CD4-positive, alpha-beta memory T cell (primary cell): ENCODE measurements at regions not wholly inside any gene's neighbourhood (a gene's known extent, or its start where the extent isn't known, plus 50 kb on each side); places are given as distances from the start of the nearest gene placed in this dataset.
"Not testable (repeated sequence)": the region's sequence is repeated elsewhere in the genome, so short reads cannot be mapped to it uniquely, and the experiment has no call there.

Experiments
- CTCF ChIA-PET: fragments of 350-600 bp; sonication (Branson Sonifier 250); formaldehyde crosslinking; loops from one replicate; lab custom pipeline; 2021; ENCODE audit warnings: inconsistent platforms; ENCODE audit not compliant: partially characterized antibody; lab: Charles Lee
- POLR2A ChIA-PET: fragments of 350-600 bp; sonication (Branson Sonifier 250); formaldehyde crosslinking; loops from one replicate; lab custom pipeline; 2021; ENCODE audit not compliant: partially characterized antibody; lab: Charles Lee
- DNase-seq, 5 donors: peaks; one replicate each; pipeline versions ENCODE4 v3.0.0 to v3.0.0-alpha.2; 2020 to 2022; ENCODE audit warnings: mixed read lengths in 1 of 5
- H3K27ac ChIP-seq: one replicate; pipeline ENCODE4 v1.7.0; 2013; ENCODE audit warnings: low read depth, low read length
- H3K27me3 ChIP-seq: 2 replicates; pipeline ENCODE4 v1.7.0; 2013; ENCODE audit warnings: mild to moderate bottlenecking, low read length, moderate library complexity; ENCODE audit not compliant: insufficient read depth
- H3K36me3 ChIP-seq: 2 replicates; pipeline ENCODE4 v1.7.0; 2013; ENCODE audit warnings: mild to moderate bottlenecking, low read length, moderate library complexity; ENCODE audit not compliant: insufficient read depth
- H3K4me1 ChIP-seq: 2 replicates; pipeline ENCODE4 v1.7.0; 2013; ENCODE audit warnings: mild to moderate bottlenecking, low read length, moderate library complexity; ENCODE audit not compliant: insufficient read depth
- H3K4me3 ChIP-seq, 2 donors: one replicate each; pipeline ENCODE4 v1.7.0; 2013; ENCODE audit warnings: low read length in 2 of 2, mild to moderate bottlenecking in 1 of 2
- H3K9me3 ChIP-seq, 2 donors: one replicate each; pipeline ENCODE4 v1.7.0; 2013; ENCODE audit warnings: low read length in 2 of 2, control low read depth in 1 of 2; ENCODE audit not compliant: control insufficient read depth in 1 of 2
- H3K27ac Mint-ChIP-seq, 7 donors: one replicate each; pipeline ENCODE4 v1.8.0; 2020 to 2021; ENCODE audit warnings: mixed read lengths in 7 of 7, mild to moderate bottlenecking in 6 of 7, inconsistent platforms in 3 of 7, moderate library complexity in 3 of 7
- H3K27me3 Mint-ChIP-seq, 2 donors: one replicate each; pipeline ENCODE4 v1.8.0; 2020 to 2021; ENCODE audit warnings: mixed read lengths in 2 of 2
- H3K36me3 Mint-ChIP-seq, 2 donors: one replicate each; pipeline ENCODE4 v1.8.0; 2020 to 2021; ENCODE audit warnings: mixed read lengths in 2 of 2, inconsistent platforms in 1 of 2, mild to moderate bottlenecking in 1 of 2
- H3K4me1 Mint-ChIP-seq, 4 donors: one replicate each; pipeline ENCODE4 v1.8.0; 2020 to 2021; ENCODE audit warnings: mixed read lengths in 4 of 4, mild to moderate bottlenecking in 1 of 4
- H3K4me3 Mint-ChIP-seq, 8 donors: one replicate each; pipeline ENCODE4 v1.8.0; 2020 to 2021; ENCODE audit warnings: mixed read lengths in 8 of 8, mild to moderate bottlenecking in 7 of 8, moderate library complexity in 6 of 8, inconsistent platforms in 3 of 8
- H3K9me3 Mint-ChIP-seq, 8 donors: one replicate each; pipeline ENCODE4 v1.8.0; 2020 to 2021; ENCODE audit warnings: mixed read lengths in 8 of 8, mild to moderate bottlenecking in 5 of 8, inconsistent platforms in 3 of 8, moderate library complexity in 1 of 8
- intact Hi-C: fragments of 100-400 bp; cut with micrococcal nuclease; formaldehyde crosslinking; loops from one replicate; pipeline ENCODE4 v1.15.1; 2023

DNA sequence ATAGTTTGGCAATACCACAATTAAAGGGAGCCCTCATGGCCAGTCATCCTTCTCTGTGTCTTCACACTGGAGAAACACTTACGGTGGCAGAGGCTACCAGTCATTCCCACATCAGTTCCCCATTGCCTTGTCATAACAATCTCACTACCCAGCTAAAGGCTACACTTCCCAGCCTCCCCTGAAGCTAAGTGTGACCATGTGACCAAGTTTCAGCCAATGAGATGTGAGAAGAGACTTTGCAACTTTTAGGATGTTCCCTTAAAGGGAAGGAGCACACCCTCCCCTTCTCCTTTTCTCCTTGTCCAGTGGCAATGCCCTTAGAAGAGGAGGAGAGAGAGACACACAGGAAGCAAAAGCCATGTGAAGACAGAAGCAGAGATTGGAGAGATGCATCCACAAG, 89.0 kb upstream of the RAB12 start:
- no peaks in the 10 kb centered on the region for H3K27me3 ChIP-seq
- Mint-ChIP-seq H3K27ac (no peak overlapping the region), H3K4me1 (no peaks in the 10 kb centered on the region), H3K27me3 (peaks cover 9 to 16% of the 10 kb centered on the region in 2 donors), H3K4me3 (peak overlapping the region in 1 of 8 donors; percentile 1), H3K36me3 (no peaks in the 10 kb centered on the region), H3K9me3 (peaks cover 0 to 12% (median 2%) of the 10 kb centered on the region in 8 donors)
- intact Hi-C loops: no loop called here
- H3K27ac ChIP-seq: no peak overlapping the region
- H3K36me3 ChIP-seq: no peaks in the 10 kb centered on the region
- H3K9me3 ChIP-seq: no peaks in the 10 kb centered on the region
- no peaks in the 10 kb centered on the region for H3K4me1 ChIP-seq
- ChIA-PET CTCF (no interaction called here), POLR2A (no interaction called here)
- no peak overlapping the region for H3K4me3 ChIP-seq
- no peak for DNase-seq

DNA sequence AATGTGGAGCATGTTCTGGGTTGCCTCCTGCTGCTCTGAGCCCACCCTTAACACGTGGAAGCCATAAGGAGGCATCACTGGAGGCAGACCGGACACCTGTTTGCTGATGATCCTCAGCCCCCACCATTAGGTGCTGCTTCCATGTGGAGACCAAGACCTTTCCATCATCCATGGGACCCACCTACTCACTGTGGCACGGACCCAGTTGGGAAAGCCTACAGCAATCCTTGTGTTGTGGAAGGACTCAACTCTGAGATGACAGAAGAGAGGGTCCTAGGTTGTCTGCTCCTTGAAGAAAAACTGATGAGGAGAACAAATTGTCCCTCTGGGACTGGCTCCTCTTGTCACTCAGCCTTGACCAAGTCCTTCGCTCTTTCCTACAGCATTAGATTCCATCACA, 86.5 kb upstream of the RAB12 start:
- POLR2A ChIA-PET: no interaction called here
- no peak overlapping the region for H3K27ac Mint-ChIP-seq
- no peaks in the 10 kb centered on the region for H3K36me3 Mint-ChIP-seq
- H3K9me3 ChIP-seq: no peaks in the 10 kb centered on the region
- H3K36me3 ChIP-seq: no peaks in the 10 kb centered on the region
- H3K4me1 Mint-ChIP-seq: no peaks in the 10 kb centered on the region
- H3K4me3 Mint-ChIP-seq: no peak overlapping the region
- no peak for DNase-seq
- CTCF ChIA-PET: no interaction called here
- H3K27me3 ChIP-seq: no peaks in the 10 kb centered on the region
- H3K4me3 ChIP-seq: no peak overlapping the region
- H3K27me3 Mint-ChIP-seq: peaks cover 16 to 26% of the 10 kb centered on the region in 2 donors
- H3K4me1 ChIP-seq: no peaks in the 10 kb centered on the region
- peaks cover 0 to 12% (median 2%) of the 10 kb centered on the region in 8 donors for H3K9me3 Mint-ChIP-seq
- no peak overlapping the region for H3K27ac ChIP-seq
- intact Hi-C loops: no loop called here

DNA sequence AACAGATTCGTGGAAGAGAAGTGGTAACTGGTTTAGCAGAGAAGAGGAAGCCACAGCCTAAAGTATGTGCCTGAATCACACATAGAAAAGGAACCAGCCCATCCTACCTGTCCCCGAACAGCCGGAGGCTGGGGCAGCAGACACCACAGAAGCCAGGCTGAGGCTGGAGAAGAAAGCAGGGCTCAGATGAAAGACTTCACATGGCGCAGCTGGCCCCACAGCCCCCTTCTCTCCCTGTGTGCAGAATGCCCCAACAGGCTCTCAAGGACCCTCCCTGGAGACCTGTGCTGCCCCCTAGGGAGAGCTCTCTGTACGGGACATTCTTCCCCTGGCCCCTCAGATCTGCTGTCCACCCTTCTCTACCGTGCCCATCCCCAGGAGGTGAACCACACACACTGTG, 83.5 kb upstream of the RAB12 start:
- H3K9me3 ChIP-seq: peaks cover 0 to under 1% of the 10 kb centered on the region in 2 donors
- DNase-seq: no peak
- peaks cover 16 to 25% of the 10 kb centered on the region in 2 donors for H3K27me3 Mint-ChIP-seq
- no peak overlapping the region for H3K4me3 Mint-ChIP-seq
- no peak overlapping the region for H3K4me3 ChIP-seq
- CTCF ChIA-PET: no interaction called here
- H3K36me3 ChIP-seq: no peaks in the 10 kb centered on the region
- no peaks in the 10 kb centered on the region for H3K4me1 Mint-ChIP-seq
- no peaks in the 10 kb centered on the region for H3K27me3 ChIP-seq
- H3K27ac Mint-ChIP-seq: no peak overlapping the region
- POLR2A ChIA-PET: no interaction called here
- no peaks in the 10 kb centered on the region for H3K36me3 Mint-ChIP-seq
- peaks cover 4 to 29% (median 16%) of the 10 kb centered on the region in 8 donors for H3K9me3 Mint-ChIP-seq
- intact Hi-C loops: no loop called here
- H3K27ac ChIP-seq: no peak overlapping the region
- no peaks in the 10 kb centered on the region for H3K4me1 ChIP-seq

DNA sequence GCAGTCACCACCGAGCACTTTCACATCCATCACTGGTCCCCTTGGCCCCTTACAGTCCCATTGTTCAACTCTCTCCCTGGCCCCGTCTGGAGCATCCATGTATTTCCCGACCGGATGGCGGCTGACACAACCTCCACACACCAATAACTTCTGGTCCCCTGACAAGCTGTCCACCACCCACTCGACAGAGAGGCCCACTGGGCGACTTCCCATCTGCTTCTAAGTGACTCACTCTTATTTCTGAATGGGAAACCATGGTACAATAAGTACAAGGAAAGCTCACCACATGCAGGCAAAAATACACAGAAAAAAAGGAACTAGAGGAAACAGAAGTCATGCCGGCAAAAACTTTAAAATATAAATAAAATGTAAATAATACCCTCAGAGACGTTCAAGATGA, 82.9 kb upstream of the RAB12 start:
- no peaks in the 10 kb centered on the region for H3K4me1 ChIP-seq
- intact Hi-C loops: no loop called here
- DNase-seq: no peak
- no peaks in the 10 kb centered on the region for H3K36me3 ChIP-seq
- Mint-ChIP-seq H3K9me3 (peaks cover 4 to 35% (median 21%) of the 10 kb centered on the region in 8 donors), H3K27ac (no peak overlapping the region), H3K36me3 (no peaks in the 10 kb centered on the region), H3K4me3 (no peak overlapping the region), H3K4me1 (no peaks in the 10 kb centered on the region), H3K27me3 (peaks cover 16 to 25% of the 10 kb centered on the region in 2 donors)
- no peaks in the 10 kb centered on the region for H3K27me3 ChIP-seq
- POLR2A ChIA-PET: no interaction called here
- H3K4me3 ChIP-seq: no peak overlapping the region
- CTCF ChIA-PET: no interaction called here
- peaks cover 0 to 5% of the 10 kb centered on the region in 2 donors for H3K9me3 ChIP-seq
- no peak overlapping the region for H3K27ac ChIP-seq

DNA sequence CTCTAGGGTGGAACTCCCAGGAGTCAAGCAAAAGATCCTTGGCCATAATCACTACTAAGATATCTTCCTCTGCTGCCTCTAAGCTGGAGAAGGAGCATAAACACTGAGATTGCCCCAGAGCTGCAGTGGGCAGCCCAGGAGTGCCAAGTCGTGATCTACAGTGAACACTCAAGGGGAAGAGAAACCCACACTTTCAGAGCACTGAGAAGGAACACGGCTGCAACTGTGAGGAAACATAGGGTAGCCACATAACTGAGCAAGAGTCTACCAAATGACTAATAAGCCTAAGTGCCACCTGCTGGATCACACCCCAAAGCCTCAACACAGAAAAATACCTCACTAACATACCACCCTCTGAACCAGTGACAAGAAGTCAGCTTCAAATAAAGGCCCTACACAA, 79.6 kb upstream of the RAB12 start:
- no peak overlapping the region for H3K4me3 ChIP-seq
- Mint-ChIP-seq H3K27me3 (peaks cover 17 to 19% of the 10 kb centered on the region in 2 donors), H3K4me3 (no peak overlapping the region), H3K4me1 (no peaks in the 10 kb centered on the region), H3K36me3 (no peaks in the 10 kb centered on the region), H3K27ac (no peak overlapping the region), H3K9me3 (peaks cover 8 to 48% (median 39%) of the 10 kb centered on the region in 8 donors)
- no peaks in the 10 kb centered on the region for H3K36me3 ChIP-seq
- no peaks in the 10 kb centered on the region for H3K27me3 ChIP-seq
- ChIA-PET CTCF (no interaction called here), POLR2A (no interaction called here)
- no peak for DNase-seq
- intact Hi-C loops: no loop called here
- H3K4me1 ChIP-seq: no peaks in the 10 kb centered on the region
- peaks cover 0 to 5% of the 10 kb centered on the region in 2 donors for H3K9me3 ChIP-seq
- no peak overlapping the region for H3K27ac ChIP-seq

DNA sequence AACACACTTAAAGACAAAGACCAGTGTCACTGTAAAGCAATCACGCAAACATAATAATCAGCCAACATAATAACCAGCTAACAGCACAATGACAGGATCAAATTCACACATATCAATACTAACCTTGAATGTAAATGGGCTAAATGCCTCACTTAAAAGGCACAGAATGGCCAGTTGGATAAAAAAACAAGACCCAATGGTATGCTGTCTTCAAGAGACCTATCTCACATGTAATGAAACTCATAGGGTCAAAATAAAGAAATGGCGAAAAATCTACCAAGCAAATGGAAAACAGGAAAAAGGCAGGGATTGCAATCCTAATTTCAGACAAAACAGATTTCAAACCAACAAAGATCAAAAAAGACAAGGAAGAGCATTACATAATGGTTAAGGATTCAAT, 78.2 kb upstream of the RAB12 start:
- DNase-seq, CTCF ChIA-PET, H3K4me1 ChIP-seq: not testable (repeated sequence)

DNA sequence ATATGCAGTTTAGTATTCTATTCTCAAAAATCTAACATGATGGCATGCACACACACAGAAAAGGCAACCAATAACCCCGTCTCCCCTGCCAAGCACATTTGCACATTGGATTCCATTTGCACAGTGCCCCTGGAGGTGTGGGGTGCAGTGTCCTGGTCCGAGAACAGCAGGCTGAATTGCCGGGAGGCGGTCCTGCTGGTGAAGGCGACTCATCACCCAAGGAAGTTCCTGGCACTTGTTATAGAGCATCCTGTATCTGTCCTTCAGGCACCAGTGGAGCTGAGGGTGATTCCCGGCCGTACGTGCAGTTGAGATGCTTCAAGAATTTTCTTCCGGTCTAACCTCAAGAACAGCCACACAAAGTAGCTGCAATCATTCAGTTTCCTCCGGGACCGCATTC, 73.0 kb upstream of the RAB12 start:
- H3K4me3 ChIP-seq: no peak overlapping the region
- intact Hi-C loops: no loop called here
- H3K9me3 Mint-ChIP-seq: peaks cover 4 to 26% (median 14%) of the 10 kb centered on the region in 8 donors
- ChIA-PET POLR2A (no interaction called here), CTCF (no interaction called here)
- no peaks in the 10 kb centered on the region for H3K9me3 ChIP-seq
- H3K27me3 ChIP-seq: no peaks in the 10 kb centered on the region
- no peaks in the 10 kb centered on the region for H3K36me3 Mint-ChIP-seq
- H3K27me3 Mint-ChIP-seq: peaks cover 2 to 5% of the 10 kb centered on the region in 2 donors
- no peak overlapping the region for H3K27ac ChIP-seq
- no peak overlapping the region for H3K27ac Mint-ChIP-seq
- DNase-seq: no peak
- H3K4me1 ChIP-seq: no peaks in the 10 kb centered on the region
- no peaks in the 10 kb centered on the region for H3K36me3 ChIP-seq
- H3K4me3 Mint-ChIP-seq: no peak overlapping the region
- H3K4me1 Mint-ChIP-seq: no peaks in the 10 kb centered on the region

More for the DNA sequence above, 78.2 kb upstream of the RAB12 start:
- H3K36me3 ChIP-seq, intact Hi-C loops, H3K4me3 ChIP-seq, H3K4me1 Mint-ChIP-seq, H3K27ac Mint-ChIP-seq, H3K4me3 Mint-ChIP-seq, H3K27me3 ChIP-seq, H3K27ac ChIP-seq, H3K36me3 Mint-ChIP-seq, H3K9me3 ChIP-seq, POLR2A ChIA-PET: not testable (repeated sequence)
- Mint-ChIP-seq H3K9me3 (peaks cover 8 to 48% (median 39%) of the 10 kb centered on the region in 8 donors), H3K27me3 (peaks cover 10% of the 10 kb centered on the region in 2 donors)

DNA sequence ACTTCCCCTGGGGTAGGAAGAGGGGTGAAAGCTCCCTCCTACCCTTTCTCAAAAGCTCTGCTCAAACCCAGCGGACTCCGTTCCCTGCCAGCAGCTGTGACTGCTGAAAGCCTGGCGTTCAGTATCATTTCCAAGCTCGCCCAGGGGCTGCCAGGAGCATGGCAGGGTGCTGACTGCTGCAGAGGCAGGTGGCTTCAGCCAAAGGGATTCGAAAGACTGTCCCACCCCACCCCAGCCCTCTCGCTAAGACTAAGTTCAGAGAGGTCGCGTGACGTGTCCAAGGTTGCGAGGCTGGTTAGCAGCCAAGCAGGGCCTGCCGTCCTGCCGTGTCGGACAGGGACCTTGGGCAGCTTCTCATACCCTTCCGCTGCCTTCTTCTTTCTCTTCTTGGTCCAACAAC, 72.3 kb upstream of the RAB12 start:
- Histone ChIP-seq H3K4me3 (no peak overlapping the region), H3K36me3 (no peaks in the 10 kb centered on the region), H3K4me1 (no peaks in the 10 kb centered on the region), H3K27ac (no peak overlapping the region), H3K27me3 (no peaks in the 10 kb centered on the region), H3K9me3 (no peaks in the 10 kb centered on the region)
- no peak for DNase-seq
- H3K9me3 Mint-ChIP-seq: peaks cover 2 to 20% (median 8%) of the 10 kb centered on the region in 8 donors
- no peak overlapping the region for H3K27ac Mint-ChIP-seq
- H3K27me3 Mint-ChIP-seq: peaks cover 2% of the 10 kb centered on the region in 2 donors
- ChIA-PET POLR2A (no interaction called here), CTCF (no interaction called here)
- intact Hi-C loops: no loop called here
- H3K4me3 Mint-ChIP-seq: no peak overlapping the region
- no peaks in the 10 kb centered on the region for H3K4me1 Mint-ChIP-seq
- H3K36me3 Mint-ChIP-seq: no peaks in the 10 kb centered on the region
